ENCODE measurements at regions not wholly inside any gene's neighbourhood (a gene's known extent, or its start where the extent isn't known, plus 50 kb on each side); places are given as distances from the start of the nearest gene placed in this dataset.

DNA sequence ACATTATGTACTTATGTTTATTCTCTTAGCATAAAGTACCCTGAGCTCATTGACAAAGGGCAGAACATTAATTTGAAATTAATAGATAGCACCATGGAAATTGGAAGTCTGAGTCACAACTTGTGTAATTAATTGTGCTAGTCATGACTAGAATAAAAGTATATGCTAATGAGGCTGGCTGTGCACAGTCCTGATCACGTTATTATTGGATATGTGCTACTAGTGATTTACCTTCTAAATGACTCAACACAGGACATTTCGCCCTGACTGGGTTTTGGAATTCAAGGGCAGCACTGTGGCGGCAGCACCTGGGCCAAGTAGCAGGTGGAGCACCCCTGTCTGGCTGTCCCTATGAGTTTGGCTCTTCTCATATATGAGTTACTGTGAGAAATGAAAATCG is 341.8 kb downstream of the ICE1 start:
- TF ChIP-seq, protein P1, sequence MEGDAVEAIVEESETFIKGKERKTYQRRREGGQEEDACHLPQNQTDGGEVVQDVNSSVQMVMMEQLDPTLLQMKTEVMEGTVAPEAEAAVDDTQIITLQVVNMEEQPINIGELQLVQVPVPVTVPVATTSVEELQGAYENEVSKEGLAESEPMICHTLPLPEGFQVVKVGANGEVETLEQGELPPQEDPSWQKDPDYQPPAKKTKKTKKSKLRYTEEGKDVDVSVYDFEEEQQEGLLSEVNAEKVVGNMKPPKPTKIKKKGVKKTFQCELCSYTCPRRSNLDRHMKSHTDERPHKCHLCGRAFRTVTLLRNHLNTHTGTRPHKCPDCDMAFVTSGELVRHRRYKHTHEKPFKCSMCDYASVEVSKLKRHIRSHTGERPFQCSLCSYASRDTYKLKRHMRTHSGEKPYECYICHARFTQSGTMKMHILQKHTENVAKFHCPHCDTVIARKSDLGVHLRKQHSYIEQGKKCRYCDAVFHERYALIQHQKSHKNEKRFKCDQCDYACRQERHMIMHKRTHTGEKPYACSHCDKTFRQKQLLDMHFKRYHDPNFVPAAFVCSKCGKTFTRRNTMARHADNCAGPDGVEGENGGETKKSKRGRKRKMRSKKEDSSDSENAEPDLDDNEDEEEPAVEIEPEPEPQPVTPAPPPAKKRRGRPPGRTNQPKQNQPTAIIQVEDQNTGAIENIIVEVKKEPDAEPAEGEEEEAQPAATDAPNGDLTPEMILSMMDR (IDR thresholded peaks at IDR 0.05), result no peak
- TF ChIP-seq POLR2A (IDR thresholded peaks at IDR 0.05; ENCODE audit: low read depth) (no peak), POLR2AphosphoS5 (IDR thresholded peaks at IDR 0.05) (no peak)
